Parathyroid adenoma (tissue), 2 donors: ENCODE measurements at regions not wholly inside any gene's neighbourhood (a gene's known extent, or its start where the extent isn't known, plus 50 kb on each side); places are given as distances from the start of the nearest gene placed in this dataset.

ENCODE experiments used
- H2AFZ ChIP-seq: fragments of 300-600 bp; sonication (generic); one replicate; pipeline ENCODE4 v1.7.0; 2017; ENCODE audit warnings: antibody characterized with exemption, mild to moderate bottlenecking
- H3K27ac ChIP-seq: fragments of 300-600 bp; sonication (generic); one replicate; pipeline ENCODE4 v1.7.0; 2017
- H3K27me3 ChIP-seq: fragments of 300-600 bp; sonication (generic); one replicate; pipeline ENCODE4 v1.7.0; 2017; ENCODE audit warnings: low read length; ENCODE audit not compliant: control insufficient read depth, insufficient read depth
- H3K36me3 ChIP-seq: fragments of 300-600 bp; sonication (generic); one replicate; pipeline ENCODE4 v1.7.0; 2017; ENCODE audit warnings: low read length; ENCODE audit not compliant: control insufficient read depth, insufficient read depth
- H3K4me1 ChIP-seq: fragments of 300-600 bp; sonication (generic); one replicate; pipeline ENCODE4 v1.7.0; 2017; ENCODE audit warnings: control low read depth
- H3K4me2 ChIP-seq: fragments of 300-600 bp; sonication (generic); one replicate; pipeline ENCODE4 v1.7.0; 2017; ENCODE audit warnings: low read length
- H3K4me3 ChIP-seq: fragments of 300-600 bp; sonication (generic); one replicate; pipeline ENCODE4 v1.7.0; 2017; ENCODE audit warnings: low read depth, low read length
- H3K79me2 ChIP-seq: fragments of 300-600 bp; sonication (generic); one replicate; pipeline ENCODE4 v1.7.0; 2017; ENCODE audit warnings: control low read depth
- H3K9ac ChIP-seq: fragments of 300-600 bp; sonication (generic); one replicate; pipeline ENCODE4 v1.7.0; 2017; ENCODE audit warnings: mild to moderate bottlenecking
- H3K9me3 ChIP-seq: fragments of 300-600 bp; sonication (generic); one replicate; pipeline ENCODE4 v1.7.0; 2017; ENCODE audit warnings: low read length; ENCODE audit not compliant: control insufficient read depth
- CTCF ChIP-seq: fragments of 300-600 bp; sonication (generic); IDR thresholded peaks from one replicate; pipeline ENCODE4 v1.7.0; 2017; ENCODE audit warnings: antibody characterized with exemption, mild to moderate bottlenecking
- donor health status: primary hyperparathyroidism.

- no peak for TF ChIP-seq CTCF
- Histone ChIP-seq H3K4me3 (no peak overlapping the region), H3K36me3 (no peaks in the 10 kb centered on the region), H3K4me2 (no peak overlapping the region), H3K79me2 (no peaks in the 10 kb centered on the region), H3K27ac (no peak overlapping the region), H2AFZ (no peak overlapping the region), H3K27me3 (no peaks in the 10 kb centered on the region), H3K9ac (no peak overlapping the region), H3K4me1 (no peaks in the 10 kb centered on the region), H3K9me3 (no peaks in the 10 kb centered on the region)
These were observed 1365.7 kb upstream of the C9orf72 start for GRCh38 chr9:28938981-28939380.

- no peak overlapping the region for H2AFZ ChIP-seq
- no peak overlapping the region for H3K27ac ChIP-seq
- no peaks in the 10 kb centered on the region for H3K9me3 ChIP-seq
- H3K27me3 ChIP-seq, result no peaks in the 10 kb centered on the region
- H3K36me3 ChIP-seq, result no peaks in the 10 kb centered on the region
- no peak overlapping the region for H3K4me2 ChIP-seq
- H3K9ac ChIP-seq, result no peak overlapping the region
- no peak for TF ChIP-seq CTCF
- H3K4me3 ChIP-seq, result no peak overlapping the region
- H3K79me2 ChIP-seq, result no peaks in the 10 kb centered on the region
- H3K4me1 ChIP-seq, result no peaks in the 10 kb centered on the region
These were observed 1368.6 kb upstream of the C9orf72 start for GRCh38 chr9:28941856-28942255.

GRCh38 chr9:28942941-28943340 is 1369.7 kb upstream of the C9orf72 start:
- H3K79me2 ChIP-seq, result no peaks in the 10 kb centered on the region
- no peaks in the 10 kb centered on the region for H3K36me3 ChIP-seq
- no peaks in the 10 kb centered on the region for H3K4me1 ChIP-seq
- no peak overlapping the region for H3K9ac ChIP-seq
- no peak overlapping the region for H2AFZ ChIP-seq
- H3K27me3 ChIP-seq, result no peaks in the 10 kb centered on the region
- no peak overlapping the region for H3K27ac ChIP-seq
- no peaks in the 10 kb centered on the region for H3K9me3 ChIP-seq
- H3K4me2 ChIP-seq, result no peak overlapping the region
- TF ChIP-seq CTCF, result no peak
- H3K4me3 ChIP-seq, result no peak overlapping the region

- Histone ChIP-seq H3K4me3 (no peak overlapping the region), H3K9ac (no peak overlapping the region), H3K27me3 (no peaks in the 10 kb centered on the region), H2AFZ (no peak overlapping the region), H3K27ac (no peak overlapping the region), H3K36me3 (no peaks in the 10 kb centered on the region), H3K4me1 (no peaks in the 10 kb centered on the region), H3K9me3 (no peaks in the 10 kb centered on the region), H3K79me2 (no peaks in the 10 kb centered on the region), H3K4me2 (no peak overlapping the region)
- TF ChIP-seq CTCF, result no peak
These were observed 1373.4 kb upstream of the C9orf72 start for GRCh38 chr9:28946648-28947047.

GRCh38 chr9:28951945-28952344 is 1378.7 kb upstream of the C9orf72 start:
- no peaks in the 10 kb centered on the region for H3K4me1 ChIP-seq
- no peak overlapping the region for H3K4me3 ChIP-seq
- H3K36me3 ChIP-seq, result no peaks in the 10 kb centered on the region
- no peak overlapping the region for H3K9ac ChIP-seq
- no peak for TF ChIP-seq CTCF
- no peaks in the 10 kb centered on the region for H3K79me2 ChIP-seq
- no peak overlapping the region for H3K4me2 ChIP-seq
- no peak overlapping the region for H2AFZ ChIP-seq
- H3K27ac ChIP-seq, result no peak overlapping the region
- no peaks in the 10 kb centered on the region for H3K9me3 ChIP-seq
- H3K27me3 ChIP-seq, result no peaks in the 10 kb centered on the region
